ENCODE measurements at regions not wholly inside any gene's neighbourhood (a gene's known extent, or its start where the extent isn't known, plus 50 kb on each side); places are given as distances from the start of the nearest gene placed in this dataset.

DNA sequence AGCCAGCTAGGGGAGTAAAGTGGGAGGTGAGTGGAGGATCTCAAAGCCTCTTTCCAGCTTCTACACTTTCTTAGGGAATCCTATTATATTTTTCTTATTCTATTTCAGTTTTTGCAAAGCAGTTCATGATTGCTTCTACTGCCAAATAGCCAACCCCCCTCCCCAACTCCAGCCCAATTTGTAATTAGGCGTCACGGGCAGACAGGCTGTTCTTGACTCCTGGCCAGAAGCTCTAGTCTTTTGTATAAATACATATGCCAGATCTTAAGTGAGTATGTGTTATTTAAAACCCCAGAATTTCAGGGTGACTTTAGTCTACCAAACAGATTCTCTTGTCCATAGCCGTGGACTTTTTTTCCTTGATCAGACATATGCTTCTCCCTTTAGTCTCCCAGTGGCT lies 255.2 kb downstream of the BUB3 start:
- ChIA-PET POLR2A (no interaction called here), CTCF (no interaction called here)
- no peak overlapping the region for H3K27ac Mint-ChIP-seq
- no peaks in the 10 kb centered on the region for H3K27me3 Mint-ChIP-seq
- no peak for DNase-seq
- H3K4me3 Mint-ChIP-seq = no peak overlapping the region
- peaks cover 12% of the 10 kb centered on the region for H3K9me3 Mint-ChIP-seq
- H3K36me3 Mint-ChIP-seq = peaks cover 3% of the 10 kb centered on the region
- H3K4me1 Mint-ChIP-seq (ENCODE audit: low read depth) = no peaks in the 10 kb centered on the region
- intact Hi-C loops (cut with micrococcal nuclease) = no loop called here

DNA sequence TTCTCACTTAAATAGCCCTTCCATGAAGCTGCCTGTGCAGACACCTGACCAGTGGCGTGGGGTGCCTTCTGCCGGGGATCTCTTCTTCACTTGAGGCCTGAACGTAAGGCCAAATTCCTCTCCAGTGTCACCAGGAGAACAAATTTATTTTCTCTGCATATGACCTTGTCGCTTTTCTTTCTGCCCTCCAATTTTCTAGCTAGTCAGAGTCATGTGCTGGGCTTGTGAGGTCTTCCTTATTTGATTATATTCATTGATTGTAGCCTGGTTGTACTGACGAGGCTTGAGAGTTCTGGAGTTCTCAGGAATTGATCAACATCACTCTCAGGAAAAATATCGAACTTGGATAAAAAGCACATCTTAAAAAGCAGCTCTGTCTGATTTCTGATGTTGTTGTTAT lies 255.7 kb downstream of the BUB3 start:
- no peaks in the 10 kb centered on the region for H3K4me1 Mint-ChIP-seq (ENCODE audit: low read depth)
- POLR2A ChIA-PET = no interaction called here
- peaks cover 8% of the 10 kb centered on the region for H3K9me3 Mint-ChIP-seq
- no peak overlapping the region for H3K27ac Mint-ChIP-seq
- H3K36me3 Mint-ChIP-seq = no peaks in the 10 kb centered on the region
- intact Hi-C loops (cut with micrococcal nuclease) = no loop called here
- CTCF ChIA-PET = no interaction called here
- no peak overlapping the region for H3K4me3 Mint-ChIP-seq
- DNase-seq = no peak
- H3K27me3 Mint-ChIP-seq = no peaks in the 10 kb centered on the region

DNA sequence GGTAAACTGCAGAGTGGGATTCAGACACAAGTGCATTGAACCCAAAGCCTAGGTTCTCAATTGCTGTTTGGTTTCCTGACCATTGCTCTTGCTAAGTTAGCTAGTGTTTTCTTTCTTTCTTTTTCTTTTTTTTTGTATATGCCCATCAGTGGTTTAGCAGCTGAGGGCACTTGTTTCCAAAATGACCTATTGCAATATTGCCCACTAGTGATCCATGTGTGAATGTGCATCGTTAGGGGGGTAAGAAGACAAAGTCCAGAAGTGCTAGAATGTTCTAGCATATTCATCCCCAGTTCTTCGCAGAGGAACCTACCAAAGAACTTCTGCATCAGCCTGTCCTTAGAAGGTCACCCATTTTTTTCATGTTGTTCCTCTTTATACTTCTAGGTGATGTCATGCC lies 252.8 kb upstream of the GPR26 start:
- H3K4me3 Mint-ChIP-seq = no peak overlapping the region
- no peaks in the 10 kb centered on the region for H3K9me3 Mint-ChIP-seq
- no peak for DNase-seq
- ChIA-PET CTCF (no interaction called here), POLR2A (no interaction called here)
- no peaks in the 10 kb centered on the region for H3K36me3 Mint-ChIP-seq
- peaks cover 3% of the 10 kb centered on the region for H3K27me3 Mint-ChIP-seq
- no peaks in the 10 kb centered on the region for H3K4me1 Mint-ChIP-seq (ENCODE audit: low read depth)
- intact Hi-C loops (cut with micrococcal nuclease) = no loop called here
- no peak overlapping the region for H3K27ac Mint-ChIP-seq

- intact Hi-C loops (cut with micrococcal nuclease) = no loop called here
- no peaks in the 10 kb centered on the region for H3K36me3 Mint-ChIP-seq
- H3K4me3 Mint-ChIP-seq = no peak overlapping the region
- H3K4me1 Mint-ChIP-seq (ENCODE audit: low read depth) = no peaks in the 10 kb centered on the region
- H3K27me3 Mint-ChIP-seq = peaks cover 4% of the 10 kb centered on the region
- no peak overlapping the region for H3K27ac Mint-ChIP-seq
- DNase-seq = no peak
- CTCF ChIA-PET = no interaction called here
- H3K9me3 Mint-ChIP-seq = peaks cover 1% of the 10 kb centered on the region
- POLR2A ChIA-PET = no interaction called here
Observed at GRCh38 chr10:123415523-123415922, 250.6 kb upstream of the GPR26 start.

DNA sequence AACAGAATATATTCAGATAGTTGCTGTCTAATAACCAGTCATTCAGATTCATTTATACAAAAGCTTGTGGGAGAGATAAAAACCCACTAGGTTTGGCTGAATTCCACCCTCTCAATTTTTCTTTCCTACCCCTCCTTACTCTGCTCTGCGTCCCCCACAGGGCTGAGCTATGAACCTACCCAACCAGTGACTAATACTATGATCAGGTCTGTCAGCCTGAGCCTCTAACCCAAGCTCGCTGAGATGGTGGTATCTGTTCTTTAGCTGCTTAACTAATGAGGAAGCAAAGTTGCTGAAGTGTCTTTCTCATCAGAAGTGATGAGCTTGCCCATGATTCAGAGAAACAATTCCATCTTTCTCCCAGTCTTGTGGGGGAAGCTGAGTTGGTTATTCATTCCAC lies 248.7 kb upstream of the GPR26 start:
- Mint-ChIP-seq H3K36me3 (no peaks in the 10 kb centered on the region), H3K4me1 (ENCODE audit: low read depth) (no peaks in the 10 kb centered on the region), H3K27ac (no peak overlapping the region), H3K9me3 (peaks cover 1% of the 10 kb centered on the region), H3K4me3 (no peak overlapping the region), H3K27me3 (peaks cover 6% of the 10 kb centered on the region)
- DNase-seq = no peak
- ChIA-PET CTCF (no interaction called here), POLR2A (no interaction called here)
- intact Hi-C loops (cut with micrococcal nuclease) = no loop called here

DNA sequence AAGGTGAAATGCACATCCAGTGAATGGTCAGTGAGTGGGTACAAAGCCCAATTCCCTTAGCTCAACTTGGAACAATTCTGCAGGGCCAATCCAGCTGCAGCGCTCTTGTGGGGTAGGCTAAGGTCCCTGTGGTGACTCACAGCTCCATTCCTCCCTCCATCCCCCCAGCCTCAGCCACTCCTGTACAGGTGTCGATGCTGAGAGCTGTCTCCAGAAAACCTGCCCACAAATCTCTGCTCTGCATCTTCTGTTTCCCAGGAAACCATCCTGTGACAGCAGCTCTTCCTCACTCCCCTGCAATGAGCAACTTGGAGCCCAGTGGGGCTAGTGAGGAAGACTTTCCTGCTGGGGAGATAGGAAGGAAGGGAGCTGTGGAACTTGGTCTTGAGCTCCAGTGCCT lies 244.7 kb upstream of the GPR26 start:
- Mint-ChIP-seq H3K9me3 (peaks cover 1% of the 10 kb centered on the region), H3K4me3 (no peak overlapping the region), H3K36me3 (no peaks in the 10 kb centered on the region), H3K4me1 (ENCODE audit: low read depth) (no peaks in the 10 kb centered on the region), H3K27ac (no peak overlapping the region), H3K27me3 (peaks cover 12% of the 10 kb centered on the region)
- no peak for DNase-seq
- intact Hi-C loops (cut with micrococcal nuclease) = no loop called here
- ChIA-PET CTCF (no interaction called here), POLR2A (no interaction called here)

GRCh38 chr10:123422261-123422660 lies 243.9 kb upstream of the GPR26 start:
- no peaks in the 10 kb centered on the region for H3K4me1 Mint-ChIP-seq (ENCODE audit: low read depth)
- no peak overlapping the region for H3K4me3 Mint-ChIP-seq
- no peak for DNase-seq
- peaks cover 1% of the 10 kb centered on the region for H3K9me3 Mint-ChIP-seq
- ChIA-PET POLR2A (no interaction called here), CTCF (no interaction called here)
- peaks cover 14% of the 10 kb centered on the region for H3K27me3 Mint-ChIP-seq
- H3K36me3 Mint-ChIP-seq = no peaks in the 10 kb centered on the region
- intact Hi-C loops (cut with micrococcal nuclease) = no loop called here
- H3K27ac Mint-ChIP-seq = no peak overlapping the region

- Mint-ChIP-seq H3K27me3 (peaks cover 19% of the 10 kb centered on the region), H3K36me3 (no peaks in the 10 kb centered on the region), H3K4me1 (ENCODE audit: low read depth) (no peaks in the 10 kb centered on the region), H3K9me3 (no peaks in the 10 kb centered on the region), H3K27ac (no peak overlapping the region), H3K4me3 (no peak overlapping the region)
- DNase-seq = no peak
- intact Hi-C loops (cut with micrococcal nuclease) = no loop called here
- ChIA-PET CTCF (no interaction called here), POLR2A (no interaction called here)
Observed at GRCh38 chr10:123424537-123424936, 241.6 kb upstream of the GPR26 start.

DNA sequence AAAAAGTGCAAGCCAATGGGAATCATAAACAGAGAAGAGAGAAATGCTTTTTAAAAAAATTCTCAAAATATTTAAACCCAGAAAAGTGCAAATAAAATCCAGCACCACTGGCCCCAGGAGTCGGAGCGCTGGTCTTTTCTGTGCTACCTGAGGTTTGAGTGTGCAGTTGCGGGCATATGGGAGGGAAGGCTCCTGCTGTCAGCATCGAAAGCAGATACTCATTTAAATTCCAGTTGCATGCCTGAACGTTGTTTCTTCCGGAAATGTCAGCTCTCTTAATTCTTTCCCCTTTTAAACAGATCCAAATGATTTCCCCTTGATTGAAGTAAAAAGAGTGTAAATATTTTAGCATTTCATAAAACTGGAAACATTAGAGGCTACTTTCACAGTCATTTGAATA lies 240.5 kb upstream of the GPR26 start:
- no peaks in the 10 kb centered on the region for H3K36me3 Mint-ChIP-seq
- DNase-seq = no peak
- CTCF ChIA-PET = no interaction called here

GRCh38 chr10:123427165-123427786 lies 238.9 kb upstream of the GPR26 start:
- no peaks in the 10 kb centered on the region for H3K36me3 Mint-ChIP-seq
- no peak overlapping the region for H3K27ac Mint-ChIP-seq
- ChIA-PET CTCF (no interaction called here), POLR2A (no interaction called here)
- H3K4me1 Mint-ChIP-seq (ENCODE audit: low read depth) = no peaks in the 10 kb centered on the region
- intact Hi-C loops (cut with micrococcal nuclease) = no loop called here
- no peak for DNase-seq
- no peaks in the 10 kb centered on the region for H3K9me3 Mint-ChIP-seq
- peaks cover 17% of the 10 kb centered on the region for H3K27me3 Mint-ChIP-seq
- no peak overlapping the region for H3K4me3 Mint-ChIP-seq

More for the DNA sequence above, 240.5 kb upstream of the GPR26 start:
- POLR2A ChIA-PET = no interaction called here
- no peak overlapping the region for H3K4me3 Mint-ChIP-seq
- no peaks in the 10 kb centered on the region for H3K9me3 Mint-ChIP-seq
- peaks cover 18% of the 10 kb centered on the region for H3K27me3 Mint-ChIP-seq
- no peaks in the 10 kb centered on the region for H3K4me1 Mint-ChIP-seq (ENCODE audit: low read depth)
- intact Hi-C loops (cut with micrococcal nuclease) = no loop called here
- no peak overlapping the region for H3K27ac Mint-ChIP-seq

GRCh38 chr10:123428391-123428790 lies 237.8 kb upstream of the GPR26 start:
- no peaks in the 10 kb centered on the region for H3K36me3 Mint-ChIP-seq
- H3K4me1 Mint-ChIP-seq (ENCODE audit: low read depth) = no peaks in the 10 kb centered on the region
- no peak overlapping the region for H3K27ac Mint-ChIP-seq
- ChIA-PET CTCF (no interaction called here), POLR2A (no interaction called here)
- peaks cover 16% of the 10 kb centered on the region for H3K27me3 Mint-ChIP-seq
- no peak for DNase-seq
- H3K9me3 Mint-ChIP-seq = no peaks in the 10 kb centered on the region
- no peak overlapping the region for H3K4me3 Mint-ChIP-seq
- intact Hi-C loops (cut with micrococcal nuclease) = no loop called here

- Mint-ChIP-seq H3K4me1 (ENCODE audit: low read depth) (no peaks in the 10 kb centered on the region), H3K9me3 (no peaks in the 10 kb centered on the region), H3K27me3 (peaks cover 12% of the 10 kb centered on the region), H3K4me3 (no peak overlapping the region), H3K27ac (no peak overlapping the region), H3K36me3 (no peaks in the 10 kb centered on the region)
- no peak for DNase-seq
- intact Hi-C loops (cut with micrococcal nuclease) = no loop called here
- ChIA-PET CTCF (no interaction called here), POLR2A (interaction anchor here (0.6 kb wide), 1 partner anchor 44 kb away, joined by 3 read pairs; no protein-coding TSS in a partner anchor)
Observed at GRCh38 chr10:123429706-123430221, 236.4 kb upstream of the GPR26 start.

- intact Hi-C loops (cut with micrococcal nuclease) = no loop called here
- POLR2A ChIA-PET = no interaction called here
Observed at GRCh38 chr10:123433539-123433938, 232.6 kb upstream of the GPR26 start.

More at GRCh38 chr10:123433539-123433938, 232.6 kb upstream of the GPR26 start:
- H3K9me3 Mint-ChIP-seq = no peaks in the 10 kb centered on the region
- no peaks in the 10 kb centered on the region for H3K36me3 Mint-ChIP-seq
- no peak for DNase-seq
- CTCF ChIA-PET = no interaction called here
- no peaks in the 10 kb centered on the region for H3K4me1 Mint-ChIP-seq (ENCODE audit: low read depth)
- no peak overlapping the region for H3K4me3 Mint-ChIP-seq
- H3K27ac Mint-ChIP-seq = no peak overlapping the region
- peaks cover 3% of the 10 kb centered on the region for H3K27me3 Mint-ChIP-seq
